GM12878 (cell line): ENCODE measurements at regions not wholly inside any gene's neighbourhood (a gene's known extent, or its start where the extent isn't known, plus 50 kb on each side); places are given as distances from the start of the nearest gene placed in this dataset.

Experiments used
- ETV6 ChIP-seq, 2 experiments: fragments of 450-650 bp in 1 of 2; IDR thresholded peaks in 1 of 2; conservative IDR thresholded peaks in 1 of 2; 2 replicates each; pipeline ENCODE4 v1.6.1; 2014; ENCODE audit warnings: antibody characterized with exemption in 1 of 2, borderline replicate concordance in 1 of 2, low read depth in 1 of 2, mild to moderate bottlenecking in 1 of 2, moderate library complexity in 1 of 2
- HDGF ChIP-seq: fragments of 450-650 bp; IDR thresholded peaks from 2 replicates; pipeline ENCODE4 v1.6.1; 2016; ENCODE audit warnings: antibody characterized with exemption
- JUND ChIP-seq: IDR thresholded peaks from 2 replicates; pipeline ENCODE4 v1.6.1; 2012; ENCODE audit warnings: low read depth, mild to moderate bottlenecking, low read length, improper control_type of control experiment, moderate library complexity
- MEF2A ChIP-seq: IDR thresholded peaks from 2 replicates; pipeline ENCODE4 v1.6.1; 2011; ENCODE audit warnings: low read depth, mild to moderate bottlenecking, low read length, moderate library complexity; ENCODE audit not compliant: insufficient read depth
- POLR2A ChIP-seq: IDR thresholded peaks from 2 replicates; pipeline ENCODE4 v1.6.1; 2011; ENCODE audit warnings: low read depth, mild to moderate bottlenecking, low read length
- POLR2AphosphoS5 ChIP-seq: IDR thresholded peaks from 2 replicates; pipeline ENCODE4 v1.6.1; 2011; ENCODE audit warnings: mild to moderate bottlenecking, low read length, inconsistent platforms
- TAF1 ChIP-seq: IDR thresholded peaks from 2 replicates; pipeline ENCODE4 v1.6.1; 2011; ENCODE audit warnings: mild to moderate bottlenecking, low read depth, low read length, borderline replicate concordance
- TF ChIP-seq, protein P1 (sequence below), 3 experiments: IDR thresholded peaks in 2 of 3; conservative IDR thresholded peaks in 1 of 3; 2 replicates each; pipeline ENCODE4 v1.5.1; 2011; ENCODE audit warnings: low read depth in 3 of 3, low read length in 3 of 3, mild to moderate bottlenecking in 3 of 3, control low read depth in 2 of 3, moderate library complexity in 2 of 3, inconsistent platforms in 1 of 3, mixed read lengths in 1 of 3; ENCODE audit not compliant: control insufficient read depth in 2 of 3, insufficient read depth in 1 of 3; ENCODE audit errors: extremely low read depth in 1 of 3
- TF ChIP-seq, protein P2 (sequence below): IDR thresholded peaks from 2 replicates; pipeline ENCODE4 v1.6.1; 2011; ENCODE audit warnings: low read depth, low read length, improper control_type of control experiment, borderline replicate concordance

DNA sequence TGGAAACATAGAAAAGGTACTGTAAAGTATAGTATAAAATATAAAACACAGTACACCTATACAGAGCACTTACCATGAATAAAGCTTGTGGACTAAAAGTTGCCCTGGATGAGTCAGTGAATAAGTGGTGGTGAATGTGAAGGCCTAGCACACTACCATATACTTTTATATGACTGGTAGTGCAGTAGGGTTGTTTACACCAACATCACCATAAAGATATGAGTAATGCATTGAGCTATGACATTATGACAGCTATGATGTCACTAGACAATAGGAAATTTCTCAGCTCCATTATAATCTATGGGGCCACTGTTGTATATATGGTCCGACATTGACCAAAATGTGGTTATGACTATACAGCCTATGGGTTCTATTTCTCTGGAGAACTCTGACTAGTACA, 291.8 kb upstream of the ACTBL2 start:
- TF ChIP-seq, protein P1, sequence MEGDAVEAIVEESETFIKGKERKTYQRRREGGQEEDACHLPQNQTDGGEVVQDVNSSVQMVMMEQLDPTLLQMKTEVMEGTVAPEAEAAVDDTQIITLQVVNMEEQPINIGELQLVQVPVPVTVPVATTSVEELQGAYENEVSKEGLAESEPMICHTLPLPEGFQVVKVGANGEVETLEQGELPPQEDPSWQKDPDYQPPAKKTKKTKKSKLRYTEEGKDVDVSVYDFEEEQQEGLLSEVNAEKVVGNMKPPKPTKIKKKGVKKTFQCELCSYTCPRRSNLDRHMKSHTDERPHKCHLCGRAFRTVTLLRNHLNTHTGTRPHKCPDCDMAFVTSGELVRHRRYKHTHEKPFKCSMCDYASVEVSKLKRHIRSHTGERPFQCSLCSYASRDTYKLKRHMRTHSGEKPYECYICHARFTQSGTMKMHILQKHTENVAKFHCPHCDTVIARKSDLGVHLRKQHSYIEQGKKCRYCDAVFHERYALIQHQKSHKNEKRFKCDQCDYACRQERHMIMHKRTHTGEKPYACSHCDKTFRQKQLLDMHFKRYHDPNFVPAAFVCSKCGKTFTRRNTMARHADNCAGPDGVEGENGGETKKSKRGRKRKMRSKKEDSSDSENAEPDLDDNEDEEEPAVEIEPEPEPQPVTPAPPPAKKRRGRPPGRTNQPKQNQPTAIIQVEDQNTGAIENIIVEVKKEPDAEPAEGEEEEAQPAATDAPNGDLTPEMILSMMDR (IDR thresholded peaks at IDR 0.05 in 2 of 3, conservative IDR thresholded peaks at IDR 0.05 in 1 of 3; ENCODE audit: control insufficient read depth in 2 of 3, extremely low read depth in 1 of 3, insufficient read depth in 1 of 3, low read depth in 3 of 3, low read length in 3 of 3) = no peak
- TF ChIP-seq MEF2A (no peak), POLR2A (no peak), TAF1 (no peak), HDGF (no peak), POLR2AphosphoS5 (no peak), JUND (no peak), ETV6 (conservative IDR thresholded peaks at IDR 0.05 in 1 of 2, IDR thresholded peaks at IDR 0.05 in 1 of 2; ENCODE audit: borderline replicate concordance in 1 of 2, low read depth in 1 of 2) (no peak)
- TF ChIP-seq, protein P2, sequence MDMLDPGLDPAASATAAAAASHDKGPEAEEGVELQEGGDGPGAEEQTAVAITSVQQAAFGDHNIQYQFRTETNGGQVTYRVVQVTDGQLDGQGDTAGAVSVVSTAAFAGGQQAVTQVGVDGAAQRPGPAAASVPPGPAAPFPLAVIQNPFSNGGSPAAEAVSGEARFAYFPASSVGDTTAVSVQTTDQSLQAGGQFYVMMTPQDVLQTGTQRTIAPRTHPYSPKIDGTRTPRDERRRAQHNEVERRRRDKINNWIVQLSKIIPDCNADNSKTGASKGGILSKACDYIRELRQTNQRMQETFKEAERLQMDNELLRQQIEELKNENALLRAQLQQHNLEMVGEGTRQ = no peak
